Thyroid gland (tissue), 4 donors: ENCODE measurements at regions not wholly inside any gene's neighbourhood (a gene's known extent, or its start where the extent isn't known, plus 50 kb on each side); places are given as distances from the start of the nearest gene placed in this dataset.

ENCODE experiments used
- POLR2A ChIP-seq, 2 donors: fragments of 450-650 bp; IDR thresholded peaks; one replicate each; pipeline ENCODE4 v1.6.1; 2017; ENCODE audit warnings: antibody characterized with exemption in 2 of 2, mild to moderate bottlenecking in 2 of 2, moderate library complexity in 1 of 2
- TF ChIP-seq, protein P1 (sequence below), 6 experiments: fragments of 200-600 bp in 3 of 6; fragments of 450-650 bp in 3 of 6; sonication (generic) in 3 of 6; IDR thresholded peaks; one replicate each; pipeline ENCODE4 v1.5.1; 2016 to 2019; ENCODE audit warnings: antibody characterized with exemption in 6 of 6, mild to moderate bottlenecking in 2 of 6, inconsistent platforms in 1 of 6, moderate library complexity in 1 of 6

DNA sequence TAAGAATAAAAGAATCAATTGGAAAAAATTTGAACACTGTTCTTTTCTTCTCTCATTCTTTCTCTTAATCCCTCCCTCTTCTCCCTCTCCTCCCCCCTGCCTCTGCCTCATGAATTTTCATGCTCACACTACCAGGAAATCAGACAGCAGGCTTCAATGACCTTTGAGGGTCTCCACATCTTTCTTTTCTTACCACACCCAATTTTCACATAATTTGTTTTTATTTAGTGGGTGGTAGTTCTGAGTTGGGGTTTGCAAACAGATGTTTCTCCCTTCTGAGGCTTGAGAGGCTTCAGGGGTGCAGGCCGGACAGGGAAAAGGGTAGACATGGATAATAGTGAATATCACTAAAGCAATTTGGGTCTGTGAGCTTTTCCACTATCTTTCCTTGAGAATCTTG, 95.5 kb downstream of the SPATA19 start:
- TF ChIP-seq, protein P1, sequence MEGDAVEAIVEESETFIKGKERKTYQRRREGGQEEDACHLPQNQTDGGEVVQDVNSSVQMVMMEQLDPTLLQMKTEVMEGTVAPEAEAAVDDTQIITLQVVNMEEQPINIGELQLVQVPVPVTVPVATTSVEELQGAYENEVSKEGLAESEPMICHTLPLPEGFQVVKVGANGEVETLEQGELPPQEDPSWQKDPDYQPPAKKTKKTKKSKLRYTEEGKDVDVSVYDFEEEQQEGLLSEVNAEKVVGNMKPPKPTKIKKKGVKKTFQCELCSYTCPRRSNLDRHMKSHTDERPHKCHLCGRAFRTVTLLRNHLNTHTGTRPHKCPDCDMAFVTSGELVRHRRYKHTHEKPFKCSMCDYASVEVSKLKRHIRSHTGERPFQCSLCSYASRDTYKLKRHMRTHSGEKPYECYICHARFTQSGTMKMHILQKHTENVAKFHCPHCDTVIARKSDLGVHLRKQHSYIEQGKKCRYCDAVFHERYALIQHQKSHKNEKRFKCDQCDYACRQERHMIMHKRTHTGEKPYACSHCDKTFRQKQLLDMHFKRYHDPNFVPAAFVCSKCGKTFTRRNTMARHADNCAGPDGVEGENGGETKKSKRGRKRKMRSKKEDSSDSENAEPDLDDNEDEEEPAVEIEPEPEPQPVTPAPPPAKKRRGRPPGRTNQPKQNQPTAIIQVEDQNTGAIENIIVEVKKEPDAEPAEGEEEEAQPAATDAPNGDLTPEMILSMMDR (IDR thresholded peaks at IDR 0.05) = no peak
- no peak for TF ChIP-seq POLR2A (IDR thresholded peaks at IDR 0.05)
